ENCODE measurements at regions not wholly inside any gene's neighbourhood (a gene's known extent, or its start where the extent isn't known, plus 50 kb on each side); places are given as distances from the start of the nearest gene placed in this dataset.

- TF ChIP-seq CREB5 (CRISPR knock-in tag; IDR thresholded peaks at IDR 0.05; ENCODE audit: low read depth) (no peak), ESRRG (CRISPR knock-in tag; IDR thresholded peaks at IDR 0.05) (no peak), ARNTL (CRISPR knock-in tag; IDR thresholded peaks at IDR 0.05; ENCODE audit: borderline replicate concordance, low read depth) (no peak), ZNF565 (CRISPR knock-in tag; conservative IDR thresholded peaks at IDR 0.05; ENCODE audit: low read depth) (no peak), PATZ1 (CRISPR knock-in tag; IDR thresholded peaks at IDR 0.05; ENCODE audit: borderline replicate concordance) (no peak), TSHZ2 (CRISPR knock-in tag; IDR thresholded peaks at IDR 0.05) (no peak)
Observed at GRCh38 chr11:23542189-23542588, 681.9 kb upstream of the CCDC179 start.
